ENCODE measurements at regions not wholly inside any gene's neighbourhood (a gene's known extent, or its start where the extent isn't known, plus 50 kb on each side); places are given as distances from the start of the nearest gene placed in this dataset.

DNA sequence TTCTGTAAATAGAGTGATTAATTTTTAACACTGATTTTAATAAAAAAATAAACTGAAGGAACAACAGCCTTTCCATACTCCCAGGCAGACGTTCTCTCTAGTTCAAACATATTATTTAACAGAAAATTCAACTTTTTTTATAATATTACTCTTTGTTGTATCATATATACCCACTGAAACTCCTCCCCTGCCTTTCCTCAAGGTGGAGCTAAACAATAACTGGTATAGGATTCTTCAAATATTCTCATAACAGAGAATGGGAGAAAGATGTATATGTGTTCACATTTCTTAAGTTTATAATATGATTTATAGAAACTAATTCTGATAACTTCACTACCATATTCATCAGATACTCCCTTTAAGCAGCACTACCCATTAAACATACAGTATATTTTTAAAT lies 83.4 kb downstream of the CYLC2 start:
- TF ChIP-seq, protein P1, sequence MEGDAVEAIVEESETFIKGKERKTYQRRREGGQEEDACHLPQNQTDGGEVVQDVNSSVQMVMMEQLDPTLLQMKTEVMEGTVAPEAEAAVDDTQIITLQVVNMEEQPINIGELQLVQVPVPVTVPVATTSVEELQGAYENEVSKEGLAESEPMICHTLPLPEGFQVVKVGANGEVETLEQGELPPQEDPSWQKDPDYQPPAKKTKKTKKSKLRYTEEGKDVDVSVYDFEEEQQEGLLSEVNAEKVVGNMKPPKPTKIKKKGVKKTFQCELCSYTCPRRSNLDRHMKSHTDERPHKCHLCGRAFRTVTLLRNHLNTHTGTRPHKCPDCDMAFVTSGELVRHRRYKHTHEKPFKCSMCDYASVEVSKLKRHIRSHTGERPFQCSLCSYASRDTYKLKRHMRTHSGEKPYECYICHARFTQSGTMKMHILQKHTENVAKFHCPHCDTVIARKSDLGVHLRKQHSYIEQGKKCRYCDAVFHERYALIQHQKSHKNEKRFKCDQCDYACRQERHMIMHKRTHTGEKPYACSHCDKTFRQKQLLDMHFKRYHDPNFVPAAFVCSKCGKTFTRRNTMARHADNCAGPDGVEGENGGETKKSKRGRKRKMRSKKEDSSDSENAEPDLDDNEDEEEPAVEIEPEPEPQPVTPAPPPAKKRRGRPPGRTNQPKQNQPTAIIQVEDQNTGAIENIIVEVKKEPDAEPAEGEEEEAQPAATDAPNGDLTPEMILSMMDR (conservative IDR thresholded peaks at IDR 0.05; ENCODE audit: low read depth in 2 of 2), result no peak
- TF ChIP-seq POLR2AphosphoS5 (IDR thresholded peaks at IDR 0.05; ENCODE audit: low read depth) (no peak), ZNF114 (CRISPR knock-in tag; IDR thresholded peaks at IDR 0.05) (no peak), EZH2phosphoT487 (IDR thresholded peaks at IDR 0.05; ENCODE audit: unreplicated experiment) (no peak), STAT1 (IDR thresholded peaks at IDR 0.05; ENCODE audit: unreplicated experiment) (no peak), EZH2 (IDR thresholded peaks at IDR 0.05; ENCODE audit: low read depth, unreplicated experiment) (no peak), JUNB (IDR thresholded peaks at IDR 0.05; ENCODE audit: unreplicated experiment) (no peak)
- TF ChIP-seq, protein P2, sequence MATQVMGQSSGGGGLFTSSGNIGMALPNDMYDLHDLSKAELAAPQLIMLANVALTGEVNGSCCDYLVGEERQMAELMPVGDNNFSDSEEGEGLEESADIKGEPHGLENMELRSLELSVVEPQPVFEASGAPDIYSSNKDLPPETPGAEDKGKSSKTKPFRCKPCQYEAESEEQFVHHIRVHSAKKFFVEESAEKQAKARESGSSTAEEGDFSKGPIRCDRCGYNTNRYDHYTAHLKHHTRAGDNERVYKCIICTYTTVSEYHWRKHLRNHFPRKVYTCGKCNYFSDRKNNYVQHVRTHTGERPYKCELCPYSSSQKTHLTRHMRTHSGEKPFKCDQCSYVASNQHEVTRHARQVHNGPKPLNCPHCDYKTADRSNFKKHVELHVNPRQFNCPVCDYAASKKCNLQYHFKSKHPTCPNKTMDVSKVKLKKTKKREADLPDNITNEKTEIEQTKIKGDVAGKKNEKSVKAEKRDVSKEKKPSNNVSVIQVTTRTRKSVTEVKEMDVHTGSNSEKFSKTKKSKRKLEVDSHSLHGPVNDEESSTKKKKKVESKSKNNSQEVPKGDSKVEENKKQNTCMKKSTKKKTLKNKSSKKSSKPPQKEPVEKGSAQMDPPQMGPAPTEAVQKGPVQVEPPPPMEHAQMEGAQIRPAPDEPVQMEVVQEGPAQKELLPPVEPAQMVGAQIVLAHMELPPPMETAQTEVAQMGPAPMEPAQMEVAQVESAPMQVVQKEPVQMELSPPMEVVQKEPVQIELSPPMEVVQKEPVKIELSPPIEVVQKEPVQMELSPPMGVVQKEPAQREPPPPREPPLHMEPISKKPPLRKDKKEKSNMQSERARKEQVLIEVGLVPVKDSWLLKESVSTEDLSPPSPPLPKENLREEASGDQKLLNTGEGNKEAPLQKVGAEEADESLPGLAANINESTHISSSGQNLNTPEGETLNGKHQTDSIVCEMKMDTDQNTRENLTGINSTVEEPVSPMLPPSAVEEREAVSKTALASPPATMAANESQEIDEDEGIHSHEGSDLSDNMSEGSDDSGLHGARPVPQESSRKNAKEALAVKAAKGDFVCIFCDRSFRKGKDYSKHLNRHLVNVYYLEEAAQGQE (IDR thresholded peaks at IDR 0.05; ENCODE audit: unreplicated experiment), result no peak
